ENCODE measurements at regions not wholly inside any gene's neighbourhood (a gene's known extent, or its start where the extent isn't known, plus 50 kb on each side); places are given as distances from the start of the nearest gene placed in this dataset.

DNA sequence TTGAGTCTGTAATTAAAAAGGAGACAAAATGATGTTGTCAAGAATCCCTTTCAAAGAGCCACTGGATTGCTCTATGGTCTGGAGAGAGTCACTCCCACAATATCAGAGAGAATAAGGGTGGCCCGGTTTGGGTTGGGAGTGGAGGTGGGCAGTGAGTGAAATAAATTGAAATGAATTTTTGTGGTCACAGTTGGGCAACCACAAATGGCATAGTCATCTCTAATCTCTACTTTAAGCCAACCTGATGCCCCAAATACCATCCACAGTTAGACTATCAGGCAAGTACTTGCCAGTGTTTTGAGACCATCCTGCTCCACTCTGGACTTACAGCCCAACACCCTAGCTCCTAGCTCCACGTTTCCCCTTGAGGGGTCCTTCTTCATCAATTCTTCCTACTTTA lies 559.7 kb downstream of the BCL11A start:
- no peak for DNase-seq (ENCODE audit: low read depth, low spot score)

DNA sequence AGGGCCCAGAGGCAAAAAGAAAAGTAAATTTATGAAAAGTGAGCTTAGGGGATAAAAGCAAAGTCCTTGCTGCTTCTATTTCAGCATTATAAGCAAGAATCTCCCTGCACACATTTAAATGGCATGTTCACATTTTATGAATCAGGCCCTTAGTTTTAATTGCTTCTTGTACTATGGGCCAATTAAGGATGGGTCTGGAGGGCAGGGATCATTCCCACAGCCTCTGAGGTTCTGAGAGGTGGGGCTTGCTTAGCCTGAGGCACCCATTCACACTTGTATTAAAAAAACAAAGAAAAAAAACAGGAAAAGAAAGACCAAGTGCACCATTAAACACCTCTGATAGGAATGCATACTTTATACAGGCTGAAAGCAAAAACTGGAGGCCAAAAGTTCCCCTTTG lies 565.1 kb downstream of the BCL11A start:
- no peak for DNase-seq (ENCODE audit: low read depth, low spot score)

DNA sequence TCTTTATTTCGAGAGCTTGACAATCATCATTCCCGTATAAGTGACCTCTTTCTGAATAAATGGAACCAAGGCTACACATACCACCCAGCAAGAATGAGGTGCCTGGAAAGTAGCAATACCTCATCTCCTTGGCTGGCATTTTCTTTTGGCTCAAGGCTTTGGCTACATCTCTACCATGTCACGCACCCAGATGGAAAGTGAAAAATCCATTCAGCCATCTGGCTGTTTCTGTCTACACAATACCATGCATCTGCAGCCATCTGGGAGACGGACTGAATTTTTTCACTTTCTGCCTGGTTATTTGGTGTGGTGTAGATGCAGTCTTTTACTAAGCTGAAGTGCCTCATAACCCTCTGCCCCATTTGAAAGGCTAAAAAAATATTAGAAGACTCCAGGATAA lies 566.9 kb downstream of the BCL11A start:
- DNase-seq (ENCODE audit: low read depth, low spot score), result no peak

DNA sequence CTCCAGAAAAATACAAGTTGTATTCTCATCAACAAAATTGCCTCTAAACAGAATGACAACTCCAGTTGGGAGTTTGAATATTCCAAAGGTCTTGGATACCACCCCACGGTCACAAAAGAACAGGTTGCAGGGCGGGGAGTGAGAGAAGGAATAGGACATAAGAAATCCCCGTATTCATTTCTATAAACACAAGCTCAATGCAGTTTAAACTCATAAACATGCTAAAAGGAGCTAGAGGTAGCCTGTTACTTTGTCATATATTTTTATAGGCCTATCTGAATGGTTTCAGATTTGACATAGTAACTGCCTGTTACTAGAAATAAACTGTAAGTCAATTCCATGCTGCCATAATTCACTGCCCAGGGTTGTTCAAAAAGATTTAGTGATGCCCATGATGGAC lies 567.5 kb downstream of the BCL11A start:
- no peak for DNase-seq (ENCODE audit: low read depth, low spot score)

DNA sequence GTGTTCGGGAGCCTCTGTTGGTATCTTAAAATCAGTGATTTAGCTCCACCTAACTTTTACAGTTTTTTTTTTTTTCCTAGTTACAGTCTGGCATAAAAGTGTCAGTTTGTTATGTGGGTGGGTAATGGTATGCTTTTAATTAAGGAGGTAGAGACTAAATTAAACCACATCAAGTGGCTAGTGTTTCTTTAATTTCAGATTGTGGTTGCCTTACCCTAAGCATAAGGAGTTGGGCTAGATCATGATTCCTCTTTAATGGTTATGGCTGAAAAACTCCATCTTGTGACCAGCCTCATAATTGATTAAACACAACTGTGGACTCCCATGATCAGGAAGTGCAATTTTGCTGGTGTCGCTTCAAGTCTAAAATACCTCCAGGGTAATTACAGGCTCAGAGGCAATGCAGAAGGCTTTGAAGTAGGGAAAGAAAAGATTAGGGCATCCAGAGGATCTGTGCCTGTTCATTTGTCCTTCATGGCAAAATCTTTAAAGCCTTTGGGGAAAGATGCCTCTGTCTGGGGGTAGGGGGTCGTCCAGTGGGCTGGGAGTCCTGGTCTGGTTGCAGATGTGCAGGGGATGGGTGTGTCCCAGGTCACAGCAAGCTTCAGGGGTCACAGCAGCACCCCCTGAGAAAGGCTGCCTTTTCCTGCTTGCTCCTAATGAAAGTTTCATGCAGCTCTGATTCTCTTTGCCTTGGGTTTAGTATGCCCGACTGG lies 579.2 kb downstream of the BCL11A start:
- no peak for DNase-seq (ENCODE audit: low read depth, low spot score)

DNA sequence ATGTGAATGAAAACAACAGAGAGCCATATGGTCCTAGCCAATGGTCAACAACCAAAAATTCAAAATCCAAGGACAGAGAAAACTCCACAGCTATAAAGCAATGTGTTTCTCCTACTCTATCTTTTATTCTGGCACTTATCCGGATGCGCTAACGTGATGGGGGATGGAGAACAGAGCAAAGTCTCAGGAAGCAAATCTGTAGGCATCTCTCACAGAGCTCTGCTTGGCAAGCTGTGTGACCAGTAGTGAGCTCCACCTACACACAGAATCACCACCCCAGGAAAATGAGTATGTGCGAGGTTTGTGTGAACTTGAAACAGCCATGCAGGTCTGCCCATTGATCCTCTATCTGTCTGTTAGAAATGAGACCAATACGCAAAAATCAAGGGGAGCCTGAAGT lies 584.3 kb downstream of the BCL11A start:
- DNase-seq (ENCODE audit: low read depth, low spot score), result no peak

DNA sequence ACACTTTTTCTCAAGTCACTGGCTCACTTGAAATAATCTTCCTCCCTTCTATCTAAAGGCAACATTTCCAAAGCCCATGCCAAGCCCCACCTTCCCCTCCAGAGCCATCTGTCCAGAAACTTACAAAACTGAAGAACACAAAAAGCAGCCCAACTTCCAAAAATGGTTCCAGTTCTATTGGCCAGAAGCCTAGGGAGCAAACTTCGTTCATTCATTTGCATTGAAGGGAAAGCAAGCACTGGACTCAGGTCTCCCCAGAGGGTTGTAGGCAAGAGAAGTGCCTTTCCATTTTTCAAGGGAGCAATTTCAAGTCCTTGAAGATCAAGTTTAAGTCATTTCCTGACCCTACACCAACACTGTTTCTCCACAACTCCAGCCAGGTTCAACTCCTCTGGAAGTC lies 585.0 kb downstream of the BCL11A start:
- DNase-seq (ENCODE audit: low read depth, low spot score), result no peak

DNA sequence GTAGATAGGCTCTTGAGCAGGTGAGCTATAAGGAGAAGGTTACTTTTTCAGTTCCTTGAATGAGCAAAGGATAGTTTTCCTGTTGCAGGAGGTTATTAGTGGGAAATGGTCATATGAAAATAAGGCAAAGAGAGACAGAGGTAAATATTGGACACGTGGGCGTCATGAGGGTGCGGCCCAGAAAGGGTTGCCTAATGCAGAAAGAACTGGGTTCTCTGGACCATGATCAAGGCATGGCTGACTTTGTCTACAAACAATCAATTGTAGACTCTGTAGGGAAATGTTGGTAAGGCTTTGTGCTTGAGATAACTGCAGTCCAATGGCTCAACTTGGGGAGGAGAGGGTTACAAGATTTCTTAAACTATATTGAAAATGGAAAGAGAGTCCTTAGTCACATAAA lies 585.8 kb downstream of the BCL11A start:
- DNase-seq (ENCODE audit: low read depth, low spot score), result no peak

DNA sequence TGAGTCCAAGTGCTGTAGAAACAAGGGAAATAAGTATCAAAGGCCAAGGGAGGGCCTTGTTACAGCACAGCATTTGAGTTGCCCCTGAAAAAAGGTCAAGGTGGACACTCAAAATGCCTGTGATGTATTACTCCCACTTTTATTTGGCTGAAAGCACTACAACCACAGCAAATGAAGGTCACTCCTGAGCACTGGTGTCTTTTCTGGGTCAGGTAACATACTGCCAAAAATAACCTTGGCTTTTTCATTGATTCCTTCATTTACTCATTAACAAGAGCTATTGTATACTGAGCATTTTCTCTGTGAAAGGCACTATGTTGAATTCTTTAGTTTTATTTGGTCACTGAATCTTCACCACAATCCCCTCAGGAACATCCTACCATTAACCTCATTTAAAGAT lies 590.3 kb downstream of the BCL11A start:
- no peak for DNase-seq (ENCODE audit: low read depth, low spot score)

DNA sequence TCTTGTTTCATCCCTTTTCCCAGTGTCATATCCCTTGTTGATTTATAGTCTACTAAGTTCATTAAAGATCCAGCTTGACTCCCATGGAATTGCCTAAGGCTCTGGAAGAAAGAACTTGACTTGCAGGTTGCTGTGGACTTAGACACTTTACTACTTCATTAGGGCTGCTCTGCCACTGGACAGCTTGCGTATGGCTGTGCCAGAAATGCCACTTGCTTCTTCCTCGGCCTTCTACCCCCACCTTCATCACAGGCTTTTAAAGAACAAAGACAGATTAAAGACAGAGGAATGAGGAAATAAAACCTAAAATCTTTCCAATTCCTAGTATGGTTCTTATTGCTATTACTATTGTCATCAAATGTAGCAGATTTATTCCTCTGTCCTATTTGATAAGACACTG lies 591.7 kb downstream of the BCL11A start:
- DNase-seq (ENCODE audit: low read depth, low spot score), result no peak

DNA sequence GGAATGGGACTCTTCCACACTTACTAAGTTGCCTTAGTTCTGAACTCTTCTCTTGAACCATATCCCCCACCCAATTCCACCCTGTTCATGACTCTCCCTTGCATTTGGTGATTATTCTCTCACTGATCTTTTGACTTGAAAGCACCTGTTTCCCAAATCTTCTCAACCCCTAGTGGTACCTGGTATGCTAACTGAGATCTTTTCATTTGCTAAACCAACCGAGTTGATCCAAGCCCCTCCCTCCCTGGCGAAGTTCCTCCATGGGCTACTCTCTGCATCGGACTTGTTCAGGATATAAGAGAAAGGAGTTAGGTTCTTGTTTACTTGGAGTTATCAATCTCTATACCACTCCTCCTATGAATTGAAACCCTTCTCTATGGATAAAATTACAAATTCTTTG lies 593.5 kb downstream of the BCL11A start:
- no peak for DNase-seq (ENCODE audit: low read depth, low spot score)

DNA sequence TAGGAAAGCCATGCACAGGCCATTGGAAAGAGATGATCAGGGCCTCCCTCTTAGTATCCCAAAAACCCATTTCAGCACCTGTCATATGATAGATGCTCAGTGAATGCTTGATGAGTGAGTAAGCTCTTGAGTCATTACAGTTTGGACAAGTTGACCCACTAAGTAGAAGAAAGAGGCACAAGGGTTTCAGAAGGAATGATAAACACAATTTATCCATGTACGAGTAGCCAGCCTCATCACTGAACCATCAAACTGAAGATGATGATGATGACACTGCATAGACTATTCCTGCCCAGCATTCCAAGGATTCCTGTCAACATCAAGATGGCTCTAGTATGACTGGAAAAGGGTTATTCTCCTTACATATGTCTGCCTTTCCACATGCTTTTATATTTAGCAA lies 596.0 kb downstream of the BCL11A start:
- no peak for DNase-seq (ENCODE audit: low read depth, low spot score)

DNA sequence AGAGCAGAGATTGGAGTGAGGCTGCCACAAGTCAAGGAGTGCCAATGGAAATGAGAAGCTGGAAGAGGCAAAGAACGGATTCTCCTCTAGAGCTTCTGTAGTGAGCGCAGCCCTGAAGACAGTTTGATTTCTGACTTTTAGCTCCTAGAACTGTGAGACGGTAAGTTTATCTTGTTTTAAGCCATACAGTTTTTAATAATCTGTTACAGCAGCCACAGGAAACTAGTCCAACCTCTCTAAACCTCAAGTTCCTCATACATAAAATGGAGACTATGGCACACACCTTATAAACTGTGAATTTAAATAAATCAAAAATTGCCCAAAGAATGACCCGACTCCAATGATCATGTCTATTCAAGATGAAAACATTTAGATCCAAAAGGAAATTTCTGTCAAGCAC lies 596.5 kb downstream of the BCL11A start:
- DNase-seq (ENCODE audit: low read depth, low spot score), result no peak

DNA sequence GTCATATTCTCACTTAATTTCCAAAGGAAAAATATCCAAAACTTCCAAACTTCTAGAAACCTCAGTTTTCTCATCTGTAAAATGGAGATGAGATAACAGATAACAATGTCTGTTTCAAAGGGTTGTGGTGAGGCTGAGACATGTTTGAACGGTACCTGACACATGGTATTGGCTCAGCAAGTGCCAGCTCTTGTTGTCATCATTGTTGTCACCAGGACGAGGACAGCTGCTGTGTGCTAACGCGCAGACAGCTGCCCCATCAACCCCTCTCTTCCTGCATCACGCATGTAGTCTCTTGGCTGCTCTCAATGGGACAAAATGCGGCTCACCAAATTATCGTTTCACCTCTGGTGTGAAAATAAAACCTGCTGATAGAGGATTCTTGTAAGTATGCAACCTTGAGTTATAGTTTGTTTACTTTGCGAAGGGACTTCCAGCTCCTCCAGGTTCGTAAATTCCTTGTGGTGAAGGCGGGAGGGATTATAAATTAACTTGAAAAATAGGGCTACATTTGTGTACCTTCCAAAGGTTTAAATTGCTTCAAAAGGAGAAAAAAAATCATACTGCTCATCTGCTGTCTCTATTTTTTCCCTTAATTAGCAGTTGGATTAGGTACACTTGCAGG lies 605.4 kb downstream of the BCL11A start:
- no peak for DNase-seq (ENCODE audit: low read depth, low spot score)

DNA sequence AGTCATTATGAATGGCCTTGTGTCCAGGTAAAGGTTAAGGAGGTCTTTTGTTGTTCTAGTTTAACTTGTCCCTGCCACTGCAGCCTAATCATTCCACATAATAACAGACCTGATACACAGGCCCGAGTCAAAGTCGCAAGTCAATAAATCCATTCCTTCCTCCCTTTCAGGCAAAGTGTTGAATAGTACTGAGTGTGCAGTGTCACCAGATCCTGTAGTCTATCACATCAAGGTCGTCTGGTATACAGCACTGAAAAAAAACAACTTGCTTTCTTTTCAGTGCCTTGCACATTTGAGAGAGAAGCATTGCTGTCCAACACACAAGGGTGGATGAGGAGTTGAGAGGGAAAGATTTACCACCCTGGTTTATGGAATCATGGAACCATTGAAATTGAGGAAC lies 606.2 kb downstream of the BCL11A start:
- DNase-seq (ENCODE audit: low read depth, low spot score), result no peak

DNA sequence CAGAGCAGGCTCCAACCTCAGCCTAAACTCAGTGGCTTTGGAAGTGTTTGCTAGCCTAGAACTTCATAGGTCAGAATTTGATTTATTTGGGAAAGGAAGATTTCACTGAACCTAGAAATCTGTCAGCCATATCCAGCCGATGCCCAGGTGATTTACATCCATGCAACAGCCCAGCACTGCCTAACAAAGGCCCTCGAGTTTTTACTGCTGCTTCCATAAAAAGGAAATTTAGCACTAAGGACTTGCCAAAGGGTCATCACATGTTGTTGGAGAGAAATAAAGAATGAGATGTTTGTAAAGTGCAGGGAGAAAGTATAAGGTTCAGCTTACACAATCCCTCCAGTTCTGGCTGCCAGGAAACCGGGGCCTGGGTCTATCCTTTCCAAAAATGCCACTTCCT lies 614.2 kb downstream of the BCL11A start:
- DNase-seq (ENCODE audit: low read depth, low spot score), result no peak

DNA sequence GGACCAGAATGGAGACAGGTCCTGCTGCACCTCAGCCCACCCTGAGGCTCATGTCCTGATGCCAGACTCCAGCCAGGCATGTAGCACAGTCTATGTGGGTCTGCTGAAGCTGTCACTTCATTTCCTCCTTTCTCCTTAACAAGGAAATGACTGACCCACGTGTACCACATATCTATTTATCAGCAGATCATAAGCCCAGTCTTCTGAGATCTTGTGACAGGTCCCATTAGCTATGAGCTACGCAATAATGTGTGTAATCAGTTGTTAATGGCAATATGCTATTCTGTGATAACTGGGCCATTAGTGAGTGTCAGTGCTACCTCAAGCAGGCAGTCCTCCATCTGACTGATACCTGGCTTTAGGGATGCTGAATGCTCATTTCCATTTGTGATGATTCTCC lies 615.3 kb downstream of the BCL11A start:
- DNase-seq (ENCODE audit: low read depth, low spot score), result no peak

DNA sequence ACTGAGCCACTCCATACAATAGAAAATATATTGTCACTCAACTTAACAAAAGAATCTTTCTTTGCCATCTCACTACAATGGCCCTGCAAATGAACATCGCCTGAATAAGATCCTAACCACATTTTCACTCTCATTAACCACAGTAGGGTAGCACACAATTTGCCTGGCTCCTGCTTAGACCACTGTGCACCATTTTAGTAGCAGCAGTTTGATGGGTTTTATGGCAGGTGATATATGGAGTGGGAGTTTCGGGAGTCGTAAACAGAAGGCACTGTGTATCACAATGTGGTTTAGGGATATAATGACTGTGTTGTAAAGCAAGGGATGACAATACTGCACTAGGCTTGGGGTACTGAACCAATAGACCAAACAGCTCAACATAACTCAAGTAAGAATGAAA lies 617.4 kb downstream of the BCL11A start:
- DNase-seq (ENCODE audit: low read depth, low spot score), result no peak

DNA sequence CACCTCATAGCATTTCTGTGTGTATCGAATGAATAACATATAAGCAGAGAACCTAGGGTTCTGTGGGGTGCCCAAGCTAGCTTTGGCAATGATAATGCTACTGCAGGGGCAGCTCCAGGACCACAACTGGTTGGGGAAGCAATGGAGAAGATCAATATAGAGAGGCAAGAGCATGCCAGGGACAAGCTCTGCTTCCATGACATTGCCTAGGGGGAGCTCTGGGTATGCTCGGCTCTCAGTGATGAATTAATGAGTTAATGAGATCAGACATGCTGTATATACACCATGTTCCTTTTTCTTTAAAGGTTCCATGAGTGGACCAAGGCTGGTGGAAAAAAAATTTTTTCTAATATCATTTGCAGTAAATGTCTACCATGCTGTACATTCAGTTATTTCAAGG lies 618.4 kb downstream of the BCL11A start:
- no peak for DNase-seq (ENCODE audit: low read depth, low spot score)

DNA sequence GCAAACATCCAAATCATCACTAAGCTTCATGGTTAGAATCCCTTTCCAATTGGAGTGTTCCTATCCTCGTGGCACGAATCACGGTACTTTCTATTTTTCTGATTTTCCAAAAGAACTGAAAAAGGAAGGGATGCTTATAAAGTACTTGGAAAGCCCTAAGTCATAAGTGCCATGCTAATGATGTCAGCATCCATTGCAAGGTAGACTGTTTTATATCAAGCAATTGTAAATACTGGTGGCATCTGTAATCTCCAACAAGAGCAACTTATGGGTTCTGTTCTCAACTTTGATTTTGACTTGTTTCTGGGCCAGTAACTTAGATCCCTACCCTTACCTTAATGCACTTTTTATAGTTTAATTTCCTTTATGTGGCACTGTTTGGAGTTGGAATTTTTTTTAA lies 619.5 kb downstream of the BCL11A start:
- DNase-seq (ENCODE audit: low read depth, low spot score), result no peak

DNA sequence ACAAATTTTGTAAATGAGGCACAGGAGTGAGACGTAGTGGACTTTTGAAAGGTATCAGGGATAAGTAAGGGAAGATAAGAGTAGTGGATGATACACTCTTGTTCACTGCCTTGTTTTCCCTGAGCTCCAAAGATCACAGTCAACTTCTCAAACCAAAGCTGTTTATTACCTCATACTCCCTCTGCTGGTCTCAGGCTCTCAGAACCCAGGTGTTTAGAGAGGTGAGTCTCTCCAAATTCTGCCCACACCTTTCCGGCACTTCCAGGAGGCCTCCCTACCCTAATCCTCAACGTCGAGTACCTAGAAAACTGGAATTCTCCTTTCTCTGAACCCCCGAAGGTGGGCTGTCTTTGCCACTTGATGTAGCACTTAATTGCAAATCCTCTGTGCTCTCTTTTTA lies 621.1 kb downstream of the BCL11A start:
- DNase-seq (ENCODE audit: low read depth, low spot score), result no peak

DNA sequence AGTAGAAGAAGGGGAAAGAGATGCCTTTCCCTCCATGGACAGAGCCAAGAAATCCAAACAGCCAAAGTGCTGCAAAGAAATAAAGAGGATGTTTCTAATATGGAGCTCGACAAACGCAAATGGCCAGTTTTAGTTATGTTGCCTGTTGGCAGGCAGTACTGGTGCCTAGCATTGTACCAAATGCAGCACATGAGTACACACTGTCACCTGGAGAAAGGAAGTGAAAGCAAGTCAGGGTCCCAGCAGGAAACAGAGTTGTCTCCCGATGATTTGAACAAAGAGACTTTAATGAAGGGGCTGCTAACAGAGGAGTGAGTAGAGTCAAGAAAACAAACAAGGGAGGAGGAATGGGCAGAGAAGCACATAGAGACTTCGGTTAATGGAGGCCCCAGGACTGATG lies 623.0 kb downstream of the BCL11A start:
- no peak for DNase-seq (ENCODE audit: low read depth, low spot score)

DNA sequence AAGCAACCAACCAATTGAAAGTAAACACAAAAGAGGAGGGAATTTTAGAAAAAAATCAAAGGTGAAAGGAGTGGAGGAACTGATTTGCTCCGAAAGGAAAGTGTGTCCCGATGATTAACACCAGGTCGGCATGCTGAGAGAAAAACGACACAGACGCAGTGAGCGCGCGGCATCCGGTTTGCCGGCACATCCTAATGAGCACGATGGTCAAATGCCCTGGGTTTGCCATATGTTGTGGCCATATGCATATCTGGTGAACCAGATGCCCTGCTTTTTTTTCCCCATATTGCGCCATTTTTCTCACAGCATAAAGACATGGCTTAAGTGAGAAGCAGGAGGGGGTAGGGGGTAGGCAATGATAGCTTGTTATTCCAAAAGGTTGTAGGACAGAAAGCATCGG lies 626.7 kb downstream of the BCL11A start:
- no peak for DNase-seq (ENCODE audit: low read depth, low spot score)

DNA sequence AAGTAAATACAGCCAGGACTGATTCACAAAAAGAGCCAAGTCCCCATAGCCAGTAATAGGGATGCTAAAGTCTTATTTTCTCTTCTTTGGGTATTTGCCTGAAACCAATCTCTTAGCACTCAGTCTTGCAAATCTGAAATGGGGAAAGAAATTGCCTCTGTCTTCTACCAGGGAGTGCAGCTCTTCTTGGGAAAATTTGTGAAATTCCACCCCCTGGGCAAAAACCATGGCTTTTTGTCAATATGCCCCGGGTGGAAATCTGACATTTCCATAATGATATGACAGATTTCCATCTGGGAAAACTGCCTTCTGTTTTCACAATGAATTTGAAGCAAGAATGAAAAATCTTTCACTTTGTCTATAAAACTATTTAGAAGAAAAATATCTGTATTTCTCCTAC lies 628.1 kb downstream of the BCL11A start:
- no peak for DNase-seq (ENCODE audit: low read depth, low spot score)
